GM13977 (cell line): ENCODE measurements at regions not wholly inside any gene's neighbourhood (a gene's known extent, or its start where the extent isn't known, plus 50 kb on each side); places are given as distances from the start of the nearest gene placed in this dataset.

Experiments
- DNase-seq: peaks from one replicate; pipeline ENCODE4 v3.0.0; 2012; ENCODE audit warnings: low spot score
- in situ Hi-C: fragments of 300-500 bp; cut with MboI; formaldehyde crosslinking; loops from one replicate; pipeline ENCODE4 v1.12.0; 2022; ENCODE audit warnings: low sequenced_read_pairs, low pct_unique_long_range_greater_than_20kb, mixed read lengths, inconsistent platforms; ENCODE audit not compliant: unreplicated experiment
- TF ChIP-seq, protein P1 (sequence below): IDR thresholded peaks from 2 replicates; pipeline ENCODE4 v1.5.1; 2012; ENCODE audit warnings: mild to moderate bottlenecking, control low read depth; ENCODE audit not compliant: insufficient read depth; ENCODE audit errors: extremely low read depth, missing control alignments

DNA sequence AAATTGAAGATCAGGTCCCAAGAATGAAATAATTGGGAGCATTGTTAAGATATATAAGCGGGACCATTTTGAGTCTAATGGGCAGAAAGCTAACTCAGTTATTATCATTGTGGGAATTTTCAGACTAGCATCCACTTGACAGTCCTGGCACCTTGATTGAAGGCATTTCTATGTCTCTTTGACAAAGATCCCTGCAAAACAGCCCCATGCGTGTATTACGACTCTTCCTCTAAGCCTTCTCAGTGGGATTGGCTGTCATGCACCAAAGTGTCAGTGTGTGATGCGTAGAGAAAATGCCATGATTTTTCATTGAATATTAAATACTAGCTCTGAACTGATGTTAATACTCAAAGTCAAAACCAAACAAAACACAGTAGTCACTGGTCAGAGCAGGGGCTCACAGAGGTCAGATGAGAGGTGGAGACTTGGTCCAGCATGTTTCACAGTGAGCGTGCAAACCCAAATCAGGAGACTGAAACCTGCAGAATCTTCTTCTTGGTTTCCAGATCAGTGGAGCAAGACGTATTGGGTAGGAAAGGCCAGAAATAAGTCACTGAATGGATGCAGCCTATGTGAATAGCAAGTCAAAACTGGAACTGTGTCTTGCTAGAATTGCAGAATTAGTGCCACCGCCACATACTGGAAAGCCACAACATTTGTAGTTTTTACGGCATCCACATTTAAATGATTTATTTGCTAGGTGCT, 303.6 kb upstream of the AKR1E2 start:
- TF ChIP-seq, protein P1, sequence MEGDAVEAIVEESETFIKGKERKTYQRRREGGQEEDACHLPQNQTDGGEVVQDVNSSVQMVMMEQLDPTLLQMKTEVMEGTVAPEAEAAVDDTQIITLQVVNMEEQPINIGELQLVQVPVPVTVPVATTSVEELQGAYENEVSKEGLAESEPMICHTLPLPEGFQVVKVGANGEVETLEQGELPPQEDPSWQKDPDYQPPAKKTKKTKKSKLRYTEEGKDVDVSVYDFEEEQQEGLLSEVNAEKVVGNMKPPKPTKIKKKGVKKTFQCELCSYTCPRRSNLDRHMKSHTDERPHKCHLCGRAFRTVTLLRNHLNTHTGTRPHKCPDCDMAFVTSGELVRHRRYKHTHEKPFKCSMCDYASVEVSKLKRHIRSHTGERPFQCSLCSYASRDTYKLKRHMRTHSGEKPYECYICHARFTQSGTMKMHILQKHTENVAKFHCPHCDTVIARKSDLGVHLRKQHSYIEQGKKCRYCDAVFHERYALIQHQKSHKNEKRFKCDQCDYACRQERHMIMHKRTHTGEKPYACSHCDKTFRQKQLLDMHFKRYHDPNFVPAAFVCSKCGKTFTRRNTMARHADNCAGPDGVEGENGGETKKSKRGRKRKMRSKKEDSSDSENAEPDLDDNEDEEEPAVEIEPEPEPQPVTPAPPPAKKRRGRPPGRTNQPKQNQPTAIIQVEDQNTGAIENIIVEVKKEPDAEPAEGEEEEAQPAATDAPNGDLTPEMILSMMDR: no peak
- in situ Hi-C loops: no loop called here
- DNase-seq: no peak

DNA sequence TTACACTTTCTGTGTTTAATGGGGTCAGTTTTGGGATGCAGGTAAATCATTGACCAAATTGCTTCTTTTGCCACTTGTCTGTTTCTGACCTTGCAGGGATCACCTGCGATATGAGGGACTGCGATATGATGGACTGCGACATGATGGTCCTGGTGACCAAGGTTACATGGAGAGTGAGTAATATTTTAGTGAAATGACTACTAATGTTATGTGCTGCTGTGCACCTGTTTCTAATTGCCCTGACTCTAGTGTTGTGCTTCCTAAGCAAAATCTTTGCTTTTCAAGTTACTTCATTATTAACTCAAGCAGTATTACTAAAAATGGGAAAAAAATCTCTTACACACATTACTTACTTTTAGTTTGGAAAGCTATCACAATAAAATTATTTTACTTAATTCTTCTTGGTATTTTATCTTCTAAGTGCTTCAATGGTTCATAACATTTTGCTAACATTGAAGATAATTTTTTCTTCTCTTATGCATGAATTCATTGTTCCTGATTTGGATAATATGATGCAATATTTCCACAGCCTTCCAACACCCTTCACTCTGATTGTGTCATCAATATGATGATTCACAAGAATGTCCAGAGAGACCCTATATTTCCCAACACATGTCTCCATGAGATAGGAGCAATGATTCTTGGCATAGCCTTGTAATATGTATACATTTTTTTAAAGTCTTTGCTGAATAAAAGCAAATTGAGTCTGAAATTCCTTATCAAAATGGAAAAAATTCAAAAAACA, 306.2 kb upstream of the AKR1E2 start:
- in situ Hi-C loops: no loop called here
- no peak for DNase-seq
- TF ChIP-seq, protein P1: no peak

DNA sequence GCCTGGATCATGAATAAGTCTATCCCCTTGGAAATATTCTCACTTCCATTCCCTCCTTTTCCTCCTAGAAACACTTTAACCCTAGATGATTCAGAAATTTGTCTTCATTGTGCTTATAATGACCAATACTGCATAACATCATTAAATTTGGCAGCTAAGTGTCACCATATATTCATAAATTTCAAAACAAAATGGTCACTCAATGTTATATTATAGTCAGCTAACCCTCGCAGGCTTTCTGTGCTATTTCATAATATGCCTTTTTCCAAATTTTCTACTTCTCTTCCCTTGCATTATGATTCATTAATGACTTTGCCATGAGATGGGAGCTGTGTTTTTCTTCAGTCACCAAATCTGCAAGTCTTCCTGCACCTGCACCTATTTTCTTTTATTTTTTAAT, 308.3 kb upstream of the AKR1E2 start:
- TF ChIP-seq, protein P1: no peak
- in situ Hi-C loops: no loop called here
- DNase-seq: no peak

DNA sequence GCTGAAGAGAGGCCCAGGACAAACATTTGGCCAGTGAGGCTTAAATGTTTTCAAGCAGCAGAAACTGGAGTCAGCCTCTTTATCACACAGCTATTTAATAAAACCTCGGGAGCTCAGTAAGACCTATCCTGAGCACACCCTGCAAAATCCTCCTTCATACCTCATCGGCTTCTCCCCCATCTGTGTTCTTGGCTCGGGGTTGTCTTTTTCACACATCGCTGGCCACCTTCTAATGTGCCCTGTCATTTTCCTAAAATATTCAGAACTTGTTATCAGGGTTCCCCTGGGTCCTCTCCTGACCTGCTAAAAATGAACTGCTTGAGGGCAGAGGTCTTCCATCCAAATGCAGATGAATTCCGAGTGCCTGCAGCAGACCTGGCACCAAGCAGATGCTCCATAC, 310.3 kb upstream of the AKR1E2 start:
- in situ Hi-C loops: no loop called here
- no peak for DNase-seq

DNA sequence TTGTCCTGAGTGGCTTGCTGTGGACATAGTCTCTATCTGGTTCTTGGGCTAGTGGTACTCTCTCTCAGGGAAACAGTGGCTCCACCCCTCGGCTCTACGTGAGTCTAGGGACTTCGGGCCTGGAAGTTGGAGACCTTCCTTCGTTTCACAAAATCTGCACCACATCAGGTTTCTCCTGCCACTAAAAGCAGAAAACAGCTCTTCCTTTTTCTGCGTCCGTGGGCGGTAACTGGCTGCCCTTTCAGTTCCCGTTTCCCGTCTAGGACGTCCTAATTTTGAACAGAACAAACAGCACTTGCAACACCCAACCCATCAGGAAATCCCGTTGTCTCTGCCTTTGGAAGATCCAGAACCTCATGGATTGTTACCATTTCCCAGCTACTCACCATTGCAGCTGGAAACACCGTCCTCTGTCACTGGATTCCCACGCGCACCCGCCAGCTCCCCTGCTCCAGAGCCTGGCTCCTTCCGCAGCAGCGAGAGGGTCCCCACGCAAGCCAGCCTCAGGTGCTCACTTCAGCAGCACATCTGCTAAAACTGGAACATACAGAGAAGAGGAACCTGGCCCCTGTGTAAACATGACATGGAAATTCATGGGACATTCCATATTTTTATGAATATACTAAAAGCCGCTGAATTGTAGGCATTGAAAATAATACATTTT, 311.4 kb upstream of the AKR1E2 start:
- TF ChIP-seq, protein P1: no peak
- in situ Hi-C loops: no loop called here
- DNase-seq: peak; percentile 33

More for the DNA sequence above, 310.3 kb upstream of the AKR1E2 start:
- TF ChIP-seq, protein P1: no peak

DNA sequence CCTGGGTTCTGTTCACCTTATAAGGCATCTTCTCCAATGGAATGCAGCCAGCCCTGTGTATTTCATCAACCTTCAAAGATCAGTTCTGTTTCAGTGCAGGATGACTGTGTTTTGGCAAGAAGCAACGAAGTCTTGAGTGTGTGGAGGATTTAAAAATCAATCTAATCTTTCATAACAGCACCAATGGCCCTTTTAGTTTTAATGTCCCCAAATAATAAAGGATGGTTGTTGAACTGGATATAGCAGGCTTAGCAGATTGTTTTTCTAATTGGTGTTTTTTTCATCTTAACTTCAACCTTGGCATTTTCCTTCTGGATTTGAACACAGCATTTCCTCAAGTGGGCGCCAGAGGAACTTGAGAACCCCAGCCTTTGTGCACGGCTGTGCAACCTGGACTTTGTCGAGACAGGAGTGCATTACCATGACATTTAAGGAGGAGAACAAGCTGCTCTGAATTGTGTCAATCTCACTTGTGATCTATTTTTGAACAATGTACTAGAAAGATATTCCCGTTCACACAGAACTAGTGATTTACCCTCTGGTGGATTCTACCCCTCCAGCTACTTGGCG, 313.3 kb upstream of the AKR1E2 start:
- DNase-seq: no peak
- TF ChIP-seq, protein P1: no peak
- in situ Hi-C loops: no loop called here
